NCI-H2227 treated with DMSO at 0.1 percent for 48 hours (cell line): ENCODE measurements at regions not wholly inside any gene's neighbourhood (a gene's known extent, or its start where the extent isn't known, plus 50 kb on each side); places are given as distances from the start of the nearest gene placed in this dataset.

ENCODE experiments used
- DNase-seq: peaks from one replicate; lab custom pipeline; 2025; lab: John Stamatoyannopoulos, UW

DNA sequence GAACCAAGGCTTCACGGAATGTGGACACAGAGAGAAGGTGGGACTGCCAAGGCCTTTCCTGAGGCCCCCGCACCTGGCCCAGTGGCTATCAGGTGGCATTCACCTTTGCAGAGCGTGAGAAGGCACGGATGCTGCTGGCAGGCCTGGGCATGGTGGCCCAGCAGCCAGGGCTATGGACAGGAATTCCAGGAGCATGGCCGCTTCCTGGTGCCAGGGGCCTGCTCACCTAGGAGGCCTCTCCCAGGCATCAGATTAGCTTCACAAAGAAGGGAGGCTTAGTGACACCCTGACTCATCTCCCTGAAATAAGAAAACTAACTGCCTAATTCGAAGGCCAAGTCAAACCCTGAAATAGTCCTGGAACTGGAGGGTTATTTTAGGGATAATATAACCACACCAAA lies 155.8 kb downstream of the TEX29 start:
- no peak for DNase-seq

DNA sequence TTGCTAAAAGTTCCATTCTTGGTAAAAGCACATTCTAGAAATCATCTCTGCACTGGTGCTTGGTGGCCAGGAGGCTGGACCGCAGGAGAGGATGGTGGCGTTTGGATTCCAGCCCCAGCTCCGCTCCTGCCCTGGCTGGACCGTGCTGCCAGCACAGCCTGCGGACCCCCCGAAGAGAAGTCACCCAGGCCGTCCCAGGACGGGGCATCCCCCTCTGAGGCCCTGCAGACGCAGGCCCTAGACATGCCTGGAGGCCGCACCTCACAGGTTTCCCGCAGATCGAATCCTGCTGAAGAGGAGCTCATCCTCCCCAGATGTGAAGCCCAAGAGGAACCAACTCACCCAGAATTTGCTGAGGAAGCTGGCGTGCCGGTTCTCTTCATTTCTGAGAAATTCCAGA lies 159.0 kb downstream of the TEX29 start:
- DNase-seq: no peak

DNA sequence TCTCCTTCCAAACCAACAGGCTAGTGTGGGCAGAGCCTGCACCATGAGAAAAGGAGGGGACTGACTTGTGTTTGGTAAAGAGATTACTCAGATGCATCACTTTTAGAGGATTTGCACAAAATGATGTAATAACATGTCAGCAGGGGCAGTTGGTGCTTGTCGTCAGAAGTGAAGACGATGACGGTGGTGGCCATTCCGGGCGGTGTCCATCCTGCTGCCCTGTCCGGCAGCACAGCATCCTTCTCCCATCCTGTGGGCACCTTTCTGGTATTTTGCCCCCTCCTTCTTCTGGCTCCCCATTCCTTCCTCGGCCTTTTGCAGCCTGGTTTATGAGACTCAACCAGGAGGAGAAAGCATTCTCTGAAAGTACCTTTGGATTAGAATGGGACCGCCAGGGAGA lies 160.1 kb downstream of the TEX29 start:
- no peak for DNase-seq

DNA sequence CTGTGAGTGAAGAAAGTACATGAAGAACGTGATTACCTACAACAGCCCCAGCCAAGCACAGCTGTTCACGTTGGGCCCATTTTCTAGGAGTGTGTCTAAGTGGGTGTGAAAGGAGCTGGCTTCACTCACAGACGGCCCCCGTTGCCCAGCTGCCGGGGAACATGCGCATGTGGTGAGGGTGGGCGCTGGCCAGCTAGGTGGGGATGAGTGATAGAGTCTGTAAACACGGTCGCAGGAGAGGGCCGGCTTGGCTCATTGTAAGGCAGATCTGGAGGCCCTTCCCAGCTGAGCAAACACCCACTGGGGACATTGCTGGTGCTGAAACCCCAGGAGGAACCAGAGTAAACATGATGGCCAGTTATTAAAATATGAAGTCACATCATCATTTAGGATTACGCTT lies 160.5 kb downstream of the TEX29 start:
- no peak for DNase-seq

DNA sequence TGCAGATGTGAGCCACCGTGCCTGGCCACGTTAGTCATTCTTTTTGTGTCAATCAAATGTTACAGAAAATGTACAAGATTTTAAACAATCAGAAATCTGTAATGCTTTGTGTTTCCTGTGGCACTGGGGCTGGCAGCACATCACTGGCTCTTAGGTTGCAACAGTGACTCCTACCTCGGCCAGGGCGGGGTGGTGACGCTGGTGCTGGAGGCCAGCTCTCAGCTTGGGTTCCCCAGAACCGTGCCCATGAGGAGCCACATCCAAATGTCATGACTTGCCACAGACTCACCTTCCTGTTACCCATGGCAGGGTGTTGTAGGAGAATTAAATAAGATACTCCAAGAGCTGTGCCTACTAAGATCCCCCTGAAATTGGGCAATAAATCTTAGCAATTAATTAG lies 161.7 kb downstream of the TEX29 start:
- no peak for DNase-seq

DNA sequence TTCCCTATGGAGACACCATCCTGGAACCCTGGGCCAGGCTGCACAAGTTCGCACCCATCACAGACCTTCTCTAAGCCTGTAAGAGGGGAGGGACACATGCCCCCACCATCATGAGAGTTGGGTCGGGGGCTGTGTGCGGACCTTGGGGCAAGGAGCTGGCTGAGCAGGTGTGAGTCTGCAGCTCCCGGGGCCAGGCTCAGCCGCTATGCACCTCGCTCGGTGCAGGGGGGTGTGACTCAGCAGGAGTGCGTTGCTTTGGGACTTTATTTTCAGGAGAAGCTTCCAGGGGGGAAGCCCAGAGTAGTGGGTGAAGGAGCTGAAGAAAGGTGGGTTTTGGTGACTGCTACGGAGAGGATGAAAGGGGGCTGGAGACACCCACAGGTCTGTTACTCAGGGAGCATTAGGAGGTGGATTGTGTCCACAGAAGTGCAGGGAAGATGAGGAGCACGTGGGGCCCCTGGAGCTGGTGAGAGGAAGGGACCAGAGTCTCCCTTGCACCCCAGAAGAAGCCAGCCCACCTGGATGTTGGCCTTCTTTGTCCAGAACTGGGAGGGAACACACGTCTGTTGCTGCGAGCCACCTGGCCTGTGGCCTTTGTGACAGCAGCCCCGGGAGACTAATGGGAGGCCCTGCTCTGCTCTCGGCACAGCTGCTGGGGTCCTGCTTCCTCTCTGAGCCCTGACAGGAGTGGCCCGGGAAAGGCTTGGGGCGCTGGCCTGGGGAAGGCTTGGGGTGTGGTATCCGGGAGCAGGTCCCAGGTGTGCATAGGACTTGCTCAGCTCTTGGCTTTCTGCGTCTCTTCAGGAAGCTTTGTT lies 162.6 kb downstream of the TEX29 start:
- no peak for DNase-seq

DNA sequence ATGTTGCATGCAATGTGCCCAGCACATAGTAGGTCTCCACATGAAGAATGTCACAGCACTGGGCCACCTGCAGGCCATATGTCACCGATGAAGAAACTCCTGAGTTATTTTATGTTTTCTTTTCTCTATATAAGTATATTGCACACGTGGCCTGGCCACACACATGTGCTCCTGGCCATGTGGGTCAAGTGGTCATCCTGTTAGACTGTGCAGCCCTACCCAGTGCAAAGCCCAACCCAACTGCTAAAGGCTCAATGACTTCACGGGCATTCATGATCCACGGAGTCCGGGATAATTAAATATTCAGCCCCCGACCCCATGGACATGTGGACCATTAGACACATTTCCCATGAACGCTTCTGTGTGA lies 163.2 kb downstream of the TEX29 start:
- no peak for DNase-seq

DNA sequence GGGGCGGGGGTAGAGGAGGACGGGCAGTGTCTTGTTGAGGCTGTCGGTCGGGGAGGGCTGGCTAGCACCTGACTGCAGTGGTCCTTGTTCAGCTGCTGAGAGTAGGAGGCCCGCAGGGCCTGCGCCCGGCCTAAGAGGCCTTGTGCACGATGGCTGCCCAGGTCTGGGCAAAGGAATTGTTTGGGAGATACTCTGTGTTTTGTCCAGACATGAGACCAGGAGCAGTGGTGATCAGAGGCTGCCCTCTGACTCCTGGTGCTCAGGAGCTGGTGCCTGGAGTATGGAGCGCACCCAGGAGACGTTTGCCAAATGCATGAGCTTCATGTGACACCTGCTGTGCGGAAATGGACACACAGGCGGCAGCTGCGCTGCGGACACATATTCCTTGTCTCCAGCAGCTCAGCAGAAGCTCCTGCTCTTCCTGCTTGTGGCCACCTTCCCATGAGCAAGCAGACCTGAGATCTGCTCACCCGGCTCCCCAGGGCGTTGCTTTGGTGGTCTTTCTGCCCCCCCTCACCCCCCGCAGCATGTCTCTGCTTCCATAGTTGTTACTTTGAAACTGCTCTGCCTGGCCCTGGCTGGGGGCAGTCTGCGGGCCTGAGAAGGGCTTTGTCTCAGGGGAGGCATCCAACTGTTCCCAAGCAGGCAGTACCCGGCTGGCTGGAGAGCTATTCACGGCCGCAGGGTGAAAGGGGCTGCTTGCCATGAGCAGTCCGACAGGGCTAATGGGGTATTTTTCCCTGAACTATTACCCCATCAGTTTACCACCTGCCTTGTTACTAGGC lies 163.9 kb downstream of the TEX29 start:
- DNase-seq: no peak

DNA sequence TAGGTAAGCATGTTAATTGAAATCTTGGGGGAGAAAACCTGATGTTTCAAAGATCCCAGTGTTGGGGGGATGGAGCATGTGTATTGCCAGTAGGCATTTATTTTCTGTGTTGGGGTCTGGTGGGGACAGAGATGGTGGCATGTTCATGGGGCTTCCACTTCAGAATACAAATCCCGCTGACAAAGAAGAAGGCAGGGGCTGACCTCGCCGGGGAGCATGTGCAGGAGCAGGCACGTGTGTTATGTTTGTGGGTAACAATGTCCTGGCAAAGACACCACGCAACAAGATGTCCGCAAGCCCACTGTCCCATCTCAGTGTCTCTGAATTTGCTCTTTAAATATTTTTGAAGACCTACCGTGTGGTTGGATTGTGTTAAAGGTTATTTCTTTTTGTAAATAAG lies 164.5 kb downstream of the TEX29 start:
- no peak for DNase-seq

DNA sequence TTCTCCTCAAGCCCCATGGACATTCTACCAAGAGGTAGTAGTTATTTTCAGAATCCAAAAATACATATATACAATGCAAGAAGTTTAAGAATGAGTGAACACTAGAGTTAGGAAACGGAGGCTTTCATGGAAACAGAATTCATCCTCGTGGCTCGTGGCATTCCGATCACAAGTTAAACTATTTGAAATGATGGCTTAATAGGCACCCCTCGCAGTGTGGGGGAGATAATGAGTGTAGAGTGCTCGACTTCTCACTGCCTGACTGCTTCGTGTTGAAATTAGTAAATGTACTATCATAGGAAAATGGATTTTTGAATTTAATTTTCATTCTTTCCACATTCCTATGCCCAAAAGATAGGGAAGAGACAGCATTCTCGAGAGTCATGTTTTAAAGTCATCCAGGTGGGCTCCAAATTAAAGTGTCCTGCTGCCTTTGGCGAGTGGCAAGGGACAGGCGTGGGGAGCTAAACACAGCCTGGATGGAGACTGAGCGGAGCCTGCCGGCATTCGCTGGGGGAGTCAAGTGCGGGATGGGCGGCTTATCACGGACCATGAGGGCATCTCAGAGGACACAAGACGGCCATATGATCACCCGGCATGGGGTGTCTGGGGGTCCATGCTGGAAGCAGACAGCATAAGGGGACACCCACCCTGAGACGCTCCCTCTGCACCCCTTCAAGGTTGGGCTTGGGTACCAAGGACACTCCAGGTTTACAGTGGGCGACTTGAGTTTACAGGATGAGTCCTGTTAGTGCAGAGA lies 165.2 kb downstream of the TEX29 start:
- DNase-seq: no peak

DNA sequence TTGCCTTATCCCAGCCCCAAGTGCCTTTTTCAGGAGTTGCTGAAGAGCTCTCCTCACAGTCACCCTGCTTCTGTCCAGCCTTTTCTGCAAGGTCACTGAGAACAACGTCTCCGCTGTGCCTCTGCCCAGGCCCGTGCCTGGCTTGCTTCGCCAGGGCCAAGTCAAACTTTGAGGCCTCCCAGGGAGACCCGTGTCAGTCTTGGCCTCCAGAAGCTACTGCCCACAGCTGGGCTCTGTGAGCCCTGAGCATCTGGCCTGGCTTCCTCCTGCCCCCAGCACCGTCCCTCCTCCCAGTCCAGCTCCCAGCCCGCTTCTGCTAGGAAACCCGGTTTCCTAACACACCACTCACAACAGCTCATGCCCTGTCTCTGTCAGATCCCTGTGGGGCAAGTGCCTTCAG lies 165.9 kb downstream of the TEX29 start:
- no peak for DNase-seq

DNA sequence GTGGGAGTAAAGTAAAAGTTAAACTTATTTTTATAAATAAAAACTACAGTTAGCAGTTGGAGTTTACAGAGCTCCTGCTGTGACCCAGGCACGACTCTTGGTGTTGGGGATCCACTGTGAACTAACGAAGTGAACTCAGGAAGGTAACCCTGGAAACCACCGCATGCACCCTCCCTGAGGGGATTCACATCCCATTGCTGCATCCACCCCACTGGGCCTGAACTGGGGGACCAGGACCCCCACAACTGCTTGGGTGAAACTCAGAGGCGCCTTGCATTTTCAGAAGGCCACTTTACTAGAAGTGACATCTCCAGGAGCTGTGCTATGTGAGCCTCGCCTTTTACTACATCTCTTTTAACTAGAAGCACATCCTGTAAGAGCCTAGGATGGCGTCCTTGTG lies 166.4 kb downstream of the TEX29 start:
- no peak for DNase-seq

DNA sequence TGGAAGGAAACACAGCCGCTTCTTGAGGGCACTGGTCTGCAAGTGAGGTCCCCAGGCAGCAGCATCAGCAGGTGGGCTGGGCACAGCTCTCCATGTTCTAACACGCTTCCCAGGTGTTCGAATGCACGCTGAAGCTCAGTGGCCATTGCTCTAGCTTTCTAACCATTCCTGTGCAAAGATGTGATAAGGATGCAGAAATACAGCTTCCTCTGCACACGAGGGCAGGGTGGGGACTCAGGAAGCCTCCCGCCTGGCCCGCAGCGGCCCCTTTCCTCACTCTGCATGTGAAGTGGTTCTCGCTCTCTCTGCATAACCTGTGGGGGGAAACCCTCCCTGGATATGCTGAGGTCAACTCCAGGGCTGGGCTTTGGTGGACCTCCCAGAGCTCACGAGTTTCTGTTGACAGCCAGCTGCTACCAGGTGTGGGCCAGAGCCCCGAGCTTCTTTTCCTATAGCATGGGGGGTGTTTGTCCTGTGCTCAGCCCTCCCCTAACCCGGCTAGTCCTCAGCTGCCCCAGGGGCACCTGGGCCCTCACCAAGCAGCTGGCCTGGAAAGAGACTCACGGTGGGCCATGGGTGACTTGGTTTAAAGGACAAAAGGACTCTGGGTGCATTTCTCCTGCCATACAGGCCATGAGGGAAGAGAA lies 168.2 kb downstream of the TEX29 start:
- no peak for DNase-seq

DNA sequence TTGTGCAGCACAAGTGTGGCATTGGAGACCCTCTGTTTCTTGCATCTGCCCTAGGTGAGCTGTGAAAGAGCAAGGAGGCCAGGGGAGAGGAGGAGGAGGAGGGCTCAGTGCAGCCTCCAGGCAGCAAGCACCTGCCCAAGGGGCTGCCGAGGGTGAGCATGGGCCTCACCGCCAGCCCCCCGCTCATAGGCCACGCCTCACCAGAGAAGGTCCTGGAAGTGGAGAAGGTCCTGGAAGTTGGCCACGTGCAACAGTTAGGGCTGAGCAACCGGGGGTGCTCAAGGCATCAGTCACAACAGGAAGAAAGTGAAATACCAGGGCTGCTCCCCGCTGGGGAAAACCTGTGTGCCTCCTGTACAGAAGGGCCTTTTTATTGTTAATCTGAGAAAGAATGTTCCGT lies 168.9 kb downstream of the TEX29 start:
- no peak for DNase-seq

DNA sequence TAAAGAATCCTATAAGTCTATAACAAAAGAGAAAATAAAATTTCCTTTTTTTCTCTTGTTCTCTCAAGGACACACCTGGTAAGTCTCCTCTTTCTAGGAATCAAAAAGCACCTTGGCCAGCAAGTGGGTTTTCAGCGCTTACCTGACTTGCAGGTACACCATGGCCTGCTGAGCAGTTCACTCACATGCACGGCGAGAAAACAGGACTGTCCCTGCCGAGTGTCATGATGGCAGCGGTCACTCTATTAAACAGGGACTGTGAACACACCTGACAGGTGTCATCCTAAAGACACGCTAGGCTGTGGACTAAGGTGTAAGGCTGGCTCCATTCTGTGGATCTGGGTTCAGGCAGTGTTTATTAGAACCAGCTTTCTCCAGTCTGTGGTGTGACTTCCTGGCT lies 170.2 kb downstream of the TEX29 start:
- no peak for DNase-seq

DNA sequence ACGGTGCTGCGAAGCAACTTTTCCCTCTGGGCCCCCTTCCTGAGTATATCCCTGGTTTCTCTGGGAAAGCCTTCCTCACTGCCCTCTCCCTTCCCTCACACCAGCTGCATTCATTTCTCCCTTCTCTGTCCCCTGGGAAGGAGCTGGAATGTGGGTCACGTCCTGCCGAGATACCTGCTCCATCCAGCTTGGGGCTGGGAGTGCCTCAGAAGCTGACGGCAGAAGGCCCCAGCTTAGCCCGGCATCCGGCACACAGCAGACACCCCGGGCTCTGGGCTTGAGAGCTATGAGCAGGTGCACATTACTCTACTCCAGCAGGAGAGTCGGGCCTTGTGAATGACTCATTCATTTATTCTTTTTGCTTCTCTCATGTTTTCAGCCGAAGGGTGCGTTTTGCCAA lies 170.6 kb downstream of the TEX29 start:
- no peak for DNase-seq

DNA sequence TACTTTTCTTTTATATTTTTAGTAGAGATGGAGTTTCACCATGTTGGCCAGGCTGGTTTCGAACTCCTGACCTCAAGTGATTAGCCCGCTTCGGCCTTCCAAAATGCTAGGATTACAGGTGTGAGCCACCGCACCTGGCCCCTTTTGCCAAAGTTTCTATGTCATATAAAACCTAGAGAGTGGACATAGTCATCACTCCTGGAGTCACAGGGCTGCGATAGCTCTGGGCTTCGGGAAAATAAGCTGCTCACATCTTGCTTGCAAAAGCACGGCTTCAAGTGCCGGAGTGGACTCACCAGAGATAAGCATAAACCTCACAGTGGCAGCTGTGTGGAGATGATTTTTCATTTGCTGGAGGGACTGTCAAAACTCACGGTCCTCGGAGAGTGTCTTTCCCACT lies 171.2 kb downstream of the TEX29 start:
- DNase-seq: no peak

DNA sequence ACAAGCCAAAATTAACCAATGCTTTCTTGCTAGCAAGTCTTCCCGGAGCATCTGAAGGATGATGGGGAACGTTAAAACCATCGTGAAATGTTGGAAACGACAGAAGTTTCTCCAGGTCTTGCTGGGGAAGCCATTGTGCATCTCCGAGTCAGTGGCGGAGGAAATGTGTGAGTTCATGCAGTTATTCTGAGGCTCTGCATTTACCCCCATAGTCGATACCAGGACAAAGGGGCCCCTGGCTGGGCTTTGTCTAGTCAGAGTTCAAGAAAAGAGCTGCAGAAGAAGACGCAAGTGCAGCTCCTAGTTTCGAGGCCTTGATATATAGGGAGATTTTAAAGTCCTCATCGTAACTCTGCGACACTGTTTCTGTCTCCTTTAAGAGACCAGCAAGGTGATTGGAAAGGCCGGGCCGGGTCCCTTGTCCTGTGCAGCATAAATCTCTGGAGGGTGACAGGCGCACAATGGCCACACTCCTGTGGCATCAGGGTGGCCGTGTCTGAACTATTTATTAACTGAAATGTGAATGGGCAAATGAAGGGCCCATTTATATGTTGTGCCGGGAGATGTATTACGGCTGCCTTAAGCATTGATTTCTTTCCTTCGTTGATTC lies 172.0 kb downstream of the TEX29 start:
- DNase-seq: no peak

DNA sequence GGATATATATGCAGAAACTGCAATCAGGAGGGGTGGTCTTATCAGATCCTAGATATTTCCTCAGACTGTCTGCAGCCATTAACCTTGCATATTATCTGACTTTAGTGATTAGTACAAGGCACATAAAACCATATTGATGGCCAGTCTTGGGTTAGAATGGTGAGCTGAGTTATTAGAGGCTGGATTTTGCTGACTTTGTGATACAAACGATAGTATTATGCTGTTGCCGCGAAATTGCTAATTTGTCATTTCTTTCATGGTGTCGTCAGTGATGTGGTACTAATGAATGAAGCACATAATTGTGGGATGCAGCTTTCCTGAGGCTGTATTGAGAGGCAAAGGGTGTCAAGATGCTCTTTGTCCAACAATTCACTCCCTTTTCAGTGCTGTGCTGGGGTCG lies 172.5 kb downstream of the TEX29 start:
- DNase-seq: no peak

DNA sequence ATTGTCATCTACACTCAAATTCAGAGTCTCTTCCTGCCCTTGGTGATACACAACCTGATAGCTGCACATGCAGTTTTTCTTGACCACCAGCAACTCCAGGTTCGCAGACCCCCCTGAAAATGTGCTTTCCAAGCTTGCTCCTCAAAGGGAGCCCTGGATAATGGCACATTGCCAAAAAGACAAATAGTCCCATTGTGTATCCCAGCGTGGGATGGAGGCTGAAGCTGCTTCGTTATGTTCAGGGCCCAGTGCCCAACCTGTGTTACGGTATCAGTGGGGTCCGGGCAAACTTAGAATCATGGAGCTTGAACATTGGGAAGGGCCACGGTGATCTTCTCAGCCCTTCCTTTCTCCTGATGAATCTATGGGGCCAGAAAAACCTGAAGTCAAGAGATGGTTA lies 173.0 kb downstream of the TEX29 start:
- DNase-seq: no peak

DNA sequence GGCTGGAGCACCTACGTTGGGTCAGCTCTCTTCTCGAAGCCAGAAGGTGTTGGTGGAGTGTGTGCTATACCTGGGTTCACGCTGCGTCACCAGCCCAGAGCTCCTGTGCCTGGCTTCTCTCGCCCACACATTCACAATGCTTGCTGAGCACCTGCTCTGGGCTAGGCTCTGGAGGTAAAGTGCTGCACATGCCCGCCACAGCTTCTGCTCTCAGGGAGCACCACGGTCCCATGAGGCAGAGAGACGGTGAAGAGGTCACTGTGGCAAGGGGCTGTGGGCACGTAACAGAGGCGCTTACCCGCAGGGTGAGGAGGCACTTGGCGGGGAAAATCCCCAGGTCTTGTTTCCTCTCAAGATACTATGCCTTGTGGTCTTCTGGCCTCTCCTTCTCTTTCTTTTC lies 174.2 kb downstream of the TEX29 start:
- DNase-seq: no peak
